ENCODE measurements at regions not wholly inside any gene's neighbourhood (a gene's known extent, or its start where the extent isn't known, plus 50 kb on each side); places are given as distances from the start of the nearest gene placed in this dataset.

DNA sequence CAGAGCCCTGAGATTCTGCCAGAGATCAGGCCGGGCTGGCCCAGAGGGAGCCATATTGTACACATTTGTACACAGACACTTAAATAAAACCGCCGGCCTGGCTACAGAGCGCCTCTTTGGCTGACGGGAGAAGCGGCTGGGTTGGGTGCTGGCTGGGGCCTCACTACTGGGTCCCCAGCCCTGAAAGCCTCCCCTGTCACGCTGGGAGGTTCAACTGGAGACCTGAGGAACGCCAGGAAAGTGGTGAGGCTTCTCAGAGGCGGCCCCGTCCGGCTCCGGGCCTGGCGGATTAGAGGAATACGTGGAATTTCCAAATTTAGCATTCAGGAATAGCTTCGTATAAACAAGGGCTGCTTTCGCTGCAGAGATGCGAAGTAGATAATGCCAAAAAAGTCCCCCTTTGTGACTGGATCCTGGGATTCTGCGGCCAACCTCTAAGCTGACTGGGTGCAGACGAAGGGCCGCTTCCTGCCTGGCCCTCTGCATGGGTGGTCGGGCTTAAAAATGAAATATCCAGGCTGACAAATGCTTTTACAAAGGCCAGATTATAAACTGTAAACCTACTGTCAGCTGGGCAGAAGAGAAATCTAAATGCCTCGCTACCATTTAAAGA, 252.4 kb downstream of the IRF8 start:
- ChIA-PET POLR2A (no interaction called here), SMC1A (ENCODE audit: uncharacterized antibody, unreplicated experiment) (no interaction called here), RAD21 (ENCODE audit: unreplicated experiment) (no interaction called here), CTCF (no interaction called here)
- in situ Hi-C loops (cut with MboI): no loop called here
- Histone ChIP-seq H3K36me3 (ENCODE audit: control insufficient read depth in 2 of 2, insufficient read depth in 2 of 2, low read length in 1 of 2) (no peaks in the 10 kb centered on the region), H3K4me1 (ENCODE audit: control insufficient read depth, insufficient read depth, low read length) (no peaks in the 10 kb centered on the region), H3K4me2 (ENCODE audit: control insufficient read depth, insufficient read depth) (no peak overlapping the region), H3K27me3 (replicated peaks in 1 of 2; ENCODE audit: control insufficient read depth in 2 of 2, insufficient read depth in 2 of 2, low read length in 1 of 2) (no peaks in the 10 kb centered on the region; a peak in 1 of 4 replicates), H4K20me1 (ENCODE audit: control insufficient read depth, insufficient read depth) (no peaks in the 10 kb centered on the region), H3K79me2 (ENCODE audit: control insufficient read depth, insufficient read depth, low read length) (no peaks in the 10 kb centered on the region), H3K27ac (ENCODE audit: control insufficient read depth, insufficient read depth) (no peak overlapping the region), H3K4me3 (no peak overlapping the region), H3K9me3 (replicated peaks; ENCODE audit: control insufficient read depth, insufficient read depth, low read length) (no peaks in the 10 kb centered on the region; the same call in 2 of the 3 replicates), H3K9ac (ENCODE audit: control insufficient read depth, insufficient read depth, low read length) (no peak overlapping the region), H2AFZ (ENCODE audit: control insufficient read depth, low read depth, low read length) (no peak overlapping the region)
- intact Hi-C loops (cut with micrococcal nuclease; ENCODE audit: unreplicated experiment): no loop called here
- ATAC-seq (no peak), FAIRE-seq (no peak), DNase-seq (ENCODE audit: low read depth, low spot score) (no peak)
- TF ChIP-seq PAX5 (IDR thresholded peaks at IDR 0.05; ENCODE audit: borderline replicate concordance, low read depth, low read length) (no peak), MEF2A (IDR thresholded peaks at IDR 0.05; ENCODE audit: insufficient read depth, low read depth, low read length) (no peak)
- no TSS peak for BruUV-seq (replicated peaks)
- 48% methylated on average over 22 of the region's 22 CpGs for WGBS (ENCODE audit: insufficient coverage, insufficient replicate concordance, low lambda C conversion rate, missing lambda C conversion rate)

DNA sequence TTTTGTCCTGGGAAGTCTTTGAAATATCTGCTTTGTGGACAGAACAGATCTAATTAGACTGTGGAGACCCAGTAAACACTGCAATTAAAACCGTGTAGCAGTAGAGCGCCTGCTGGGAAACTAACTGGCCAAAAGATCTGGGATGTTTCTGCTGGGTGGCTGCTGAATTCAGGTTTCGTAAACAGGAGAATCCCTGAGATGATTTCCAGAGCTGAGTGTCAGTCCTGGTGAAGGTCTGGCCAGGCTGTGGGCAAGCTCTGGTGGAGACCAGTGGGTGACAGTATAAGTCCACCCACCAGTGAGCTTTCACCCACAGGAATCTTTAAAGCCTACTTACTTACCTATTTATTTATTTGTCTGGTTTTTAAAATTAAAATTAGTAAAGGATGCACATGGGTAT, 257.2 kb downstream of the IRF8 start:
- Histone ChIP-seq H3K27me3 (replicated peaks in 1 of 2; ENCODE audit: control insufficient read depth in 2 of 2, insufficient read depth in 2 of 2, low read length in 1 of 2) (no peaks in the 10 kb centered on the region), H3K9ac (ENCODE audit: control insufficient read depth, insufficient read depth, low read length) (no peak overlapping the region), H3K36me3 (ENCODE audit: control insufficient read depth in 2 of 2, insufficient read depth in 2 of 2, low read length in 1 of 2) (no peaks in the 10 kb centered on the region), H3K27ac (ENCODE audit: control insufficient read depth, insufficient read depth) (no peak overlapping the region), H3K4me3 (no peak overlapping the region), H3K4me1 (ENCODE audit: control insufficient read depth, insufficient read depth, low read length) (no peaks in the 10 kb centered on the region), H3K4me2 (ENCODE audit: control insufficient read depth, insufficient read depth) (no peak overlapping the region), H3K79me2 (ENCODE audit: control insufficient read depth, insufficient read depth, low read length) (no peaks in the 10 kb centered on the region), H3K9me3 (replicated peaks; ENCODE audit: control insufficient read depth, insufficient read depth, low read length) (peaks cover 1% of the 10 kb centered on the region; the same call in 2 of the 3 replicates), H4K20me1 (ENCODE audit: control insufficient read depth, insufficient read depth) (no peaks in the 10 kb centered on the region), H2AFZ (ENCODE audit: control insufficient read depth, low read depth, low read length) (no peak overlapping the region)
- FAIRE-seq: no peak
- intact Hi-C loops (cut with micrococcal nuclease; ENCODE audit: unreplicated experiment): no loop called here
- ChIA-PET CTCF (no interaction called here), POLR2A (no interaction called here), RAD21 (ENCODE audit: unreplicated experiment) (no interaction called here), SMC1A (ENCODE audit: uncharacterized antibody, unreplicated experiment) (interaction anchor here (0.6 kb wide), 1 partner anchor 213 kb away, joined by 3 read pairs; no protein-coding TSS in a partner anchor)
- no TSS peak for BruUV-seq (replicated peaks)
- in situ Hi-C loops (cut with MboI): no loop called here
- ATAC-seq: no peak
- WGBS (ENCODE audit: insufficient coverage, insufficient replicate concordance, low lambda C conversion rate, missing lambda C conversion rate): 15% methylated on average over 3 of the region's 3 CpGs
- no peak for DNase-seq (ENCODE audit: low read depth, low spot score)
- TF ChIP-seq CBX5 (IDR thresholded peaks at IDR 0.05; ENCODE audit: low read depth) (no peak), SIN3A (IDR thresholded peaks at IDR 0.05; ENCODE audit: low read depth, low read length) (no peak), EGR1 (IDR thresholded peaks at IDR 0.05; ENCODE audit: borderline replicate concordance in 1 of 2, low read depth in 2 of 2, low read length in 2 of 2) (no peak), IKZF1 (conservative IDR thresholded peaks at IDR 0.05) (no peak), RFX5 (IDR thresholded peaks at IDR 0.05; ENCODE audit: low read depth, low read length) (no peak), EP300 (IDR thresholded peaks at IDR 0.05; ENCODE audit: borderline replicate concordance in 1 of 2, control insufficient read depth in 1 of 2, low read depth in 2 of 2, low read length in 2 of 2) (no peak), BCL11A (IDR thresholded peaks at IDR 0.05; ENCODE audit: low read depth, low read length) (no peak), SRF (IDR thresholded peaks at IDR 0.05; ENCODE audit: low read depth in 2 of 2, low read length in 2 of 2) (no peak), BMI1 (IDR thresholded peaks at IDR 0.05; ENCODE audit: borderline replicate concordance) (no peak), ZNF24 (IDR thresholded peaks at IDR 0.05) (no peak), EZH2 (IDR thresholded peaks at IDR 0.05; ENCODE audit: borderline replicate concordance, control insufficient read depth, low read depth, low read length) (no peak), HDAC6 (IDR thresholded peaks at IDR 0.05; ENCODE audit: unreplicated experiment) (no peak), RAD51 (IDR thresholded peaks at IDR 0.05) (no peak), KDM1A (IDR thresholded peaks at IDR 0.05; ENCODE audit: borderline replicate concordance) (no peak)
- TF ChIP-seq, protein P1, sequence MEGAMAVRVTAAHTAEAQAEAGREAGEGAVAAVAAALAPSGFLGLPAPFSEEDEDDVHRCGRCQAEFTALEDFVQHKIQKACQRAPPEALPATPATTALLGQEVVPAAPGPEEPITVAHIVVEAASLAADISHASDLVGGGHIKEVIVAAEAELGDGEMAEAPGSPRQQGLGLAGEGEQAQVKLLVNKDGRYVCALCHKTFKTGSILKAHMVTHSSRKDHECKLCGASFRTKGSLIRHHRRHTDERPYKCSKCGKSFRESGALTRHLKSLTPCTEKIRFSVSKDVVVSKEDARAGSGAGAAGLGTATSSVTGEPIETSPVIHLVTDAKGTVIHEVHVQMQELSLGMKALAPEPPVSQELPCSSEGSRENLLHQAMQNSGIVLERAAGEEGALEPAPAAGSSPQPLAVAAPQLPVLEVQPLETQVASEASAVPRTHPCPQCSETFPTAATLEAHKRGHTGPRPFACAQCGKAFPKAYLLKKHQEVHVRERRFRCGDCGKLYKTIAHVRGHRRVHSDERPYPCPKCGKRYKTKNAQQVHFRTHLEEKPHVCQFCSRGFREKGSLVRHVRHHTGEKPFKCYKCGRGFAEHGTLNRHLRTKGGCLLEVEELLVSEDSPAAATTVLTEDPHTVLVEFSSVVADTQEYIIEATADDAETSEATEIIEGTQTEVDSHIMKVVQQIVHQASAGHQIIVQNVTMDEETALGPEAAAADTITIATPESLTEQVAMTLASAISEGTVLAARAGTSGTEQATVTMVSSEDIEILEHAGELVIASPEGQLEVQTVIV (IDR thresholded peaks at IDR 0.05; ENCODE audit: borderline replicate concordance, partially characterized antibody): no peak

Data from GM12878 (cell line).